Testis (tissue), 2 donors: ENCODE measurements at regions not wholly inside any gene's neighbourhood (a gene's known extent, or its start where the extent isn't known, plus 50 kb on each side); places are given as distances from the start of the nearest gene placed in this dataset.

ENCODE experiments used
- DNase-seq: peaks from one replicate; pipeline ENCODE4 v3.0.0-alpha.2; 2019
- H3K27ac ChIP-seq, 2 donors: fragments of 200-600 bp; sonication (generic); one replicate each; pipeline ENCODE4 v1.5.1; 2019
- H3K27me3 ChIP-seq: fragments of 200-600 bp; sonication (generic); one replicate; pipeline ENCODE4 v1.5.1; 2019
- H3K36me3 ChIP-seq: fragments of 200-600 bp; sonication (generic); one replicate; pipeline ENCODE4 v1.5.1; 2017; ENCODE audit warnings: low read depth; ENCODE audit errors: missing control alignments
- H3K4me1 ChIP-seq: fragments of 200-600 bp; sonication (generic); one replicate; pipeline ENCODE4 v1.5.1; 2019
- H3K4me3 ChIP-seq, 2 donors: fragments of 200-600 bp; sonication (generic); one replicate each; pipeline ENCODE4 v1.5.1; 2017 to 2019
- H3K9me3 ChIP-seq: fragments of 200-600 bp; sonication (generic); one replicate; pipeline ENCODE4 v1.5.1; 2017
- CTCF ChIP-seq, 3 experiments: fragments of 450-650 bp in 2 of 3; fragments of 200-600 bp in 1 of 3; sonication (generic) in 1 of 3; IDR thresholded peaks; one replicate each; pipeline ENCODE4 v1.5.1; 2016 to 2019; ENCODE audit warnings: antibody characterized with exemption in 3 of 3, mild to moderate bottlenecking in 2 of 3, moderate library complexity in 1 of 3
- POLR2A ChIP-seq: fragments of 450-650 bp; IDR thresholded peaks from one replicate; pipeline ENCODE4 v1.6.1; 2017; ENCODE audit warnings: antibody characterized with exemption, mild to moderate bottlenecking, moderate library complexity
- WGBS, 2 donors: methylation state at CpG; one replicate each; pipeline ENCODE4 v1.1.5; 2018; 5-methylcytosine and 5-hydroxymethylcytosine counted together
- intact Hi-C: fragments of 100-400 bp; cut with DNase I; formaldehyde crosslinking; loops from one replicate; pipeline ENCODE4 v1.15.1; 2023; ENCODE audit warnings: low total_unique reads

- intact Hi-C loops: no loop called here
- Histone ChIP-seq H3K4me1 (no peaks in the 10 kb centered on the region), H3K27me3 (no peaks in the 10 kb centered on the region), H3K4me3 (no peak overlapping the region), H3K9me3 (no peaks in the 10 kb centered on the region), H3K36me3 (no peaks in the 10 kb centered on the region), H3K27ac (no peak overlapping the region)
- whole genome bisulfite sequencing, 2 donors: 92 to 96% methylated on average over 3 of the region's 3 CpGs
- TF ChIP-seq POLR2A: no peak
- DNase-seq: no peak
Measured at GRCh38 chr11:12617632-12618031, 56.6 kb upstream of the TEAD1 start.

GRCh38 chr11:12618743-12619540 is 55.3 kb upstream of the TEAD1 start:
- intact Hi-C loops: no loop called here
- H3K27ac ChIP-seq: no peak overlapping the region
- no peak overlapping the region for H3K4me3 ChIP-seq
- DNase-seq: no peak
- WGBS, 2 donors: 89 to 91% methylated on average over 2 of the region's 2 CpGs
- H3K27me3 ChIP-seq: no peaks in the 10 kb centered on the region
- no peaks in the 10 kb centered on the region for H3K9me3 ChIP-seq
- H3K4me1 ChIP-seq: no peaks in the 10 kb centered on the region
- H3K36me3 ChIP-seq: no peaks in the 10 kb centered on the region
- TF ChIP-seq CTCF (IDR thresholded peaks at IDR 0.05) (no peak), POLR2A (no peak)

- no peak overlapping the region for H3K27ac ChIP-seq
- intact Hi-C loops: no loop called here
- DNase-seq: no peak
- 38 to 44% methylated on average over 1 of the region's 1 CpG for WGBS, 2 donors
- TF ChIP-seq CTCF (IDR thresholded peaks at IDR 0.05): no peak
- TF ChIP-seq POLR2A: no peak
- H3K9me3 ChIP-seq: no peaks in the 10 kb centered on the region
- H3K4me3 ChIP-seq: no peak overlapping the region
- no peaks in the 10 kb centered on the region for H3K36me3 ChIP-seq
- H3K27me3 ChIP-seq: no peaks in the 10 kb centered on the region
- H3K4me1 ChIP-seq: no peaks in the 10 kb centered on the region
Measured at GRCh38 chr11:12623869-12624268, 50.4 kb upstream of the TEAD1 start.
